DND-41 (cell line): ENCODE measurements at regions not wholly inside any gene's neighbourhood (a gene's known extent, or its start where the extent isn't known, plus 50 kb on each side); places are given as distances from the start of the nearest gene placed in this dataset.

ENCODE experiments used
- ATAC-seq: fragments of 200-7000 bp; cut with Tn5 transposase; 3 replicates; pipeline ENCODE4 v1.9.1; 2021; ENCODE audit warnings: low read depth; ENCODE audit not compliant: insufficient read depth
- DNase-seq: peaks from one replicate; pipeline ENCODE4 v3.0.0-alpha.2; 2020
- H2AFZ ChIP-seq: 2 replicates; pipeline ENCODE4 v1.6.0; 2012; ENCODE audit warnings: low read depth, low read length
- H3K27ac ChIP-seq: 2 replicates; pipeline ENCODE4 v1.5.1; 2012; ENCODE audit warnings: low read length, inconsistent platforms
- H3K27me3 ChIP-seq: fragments of 200-600 bp; sonication (generic); 2 replicates; pipeline ENCODE4 v1.6.0; 2012; ENCODE audit warnings: low read length, mild to moderate bottlenecking, inconsistent platforms; ENCODE audit not compliant: insufficient read depth, poor library complexity
- H3K36me3 ChIP-seq: 2 replicates; pipeline ENCODE4 v1.5.1; 2012; ENCODE audit warnings: low read length, inconsistent platforms; ENCODE audit not compliant: insufficient read depth
- H3K4me1 ChIP-seq: 2 replicates; pipeline ENCODE4 v1.5.1; 2012; ENCODE audit warnings: mild to moderate bottlenecking, low read length; ENCODE audit not compliant: insufficient read depth
- H3K4me2 ChIP-seq: 2 replicates; pipeline ENCODE4 v1.6.0; 2012; ENCODE audit warnings: mild to moderate bottlenecking, moderate library complexity, low read length, inconsistent platforms; ENCODE audit not compliant: insufficient read depth
- H3K4me3 ChIP-seq, 2 experiments: fragments of 200-600 bp in 1 of 2; shearing (Covaris generic) in 1 of 2; 2 replicates each; pipeline ENCODE4 v1.5.1; 2012 to 2016; ENCODE audit warnings: inconsistent platforms in 2 of 2, low read length in 2 of 2, mild to moderate bottlenecking in 2 of 2, low read depth in 1 of 2, moderate library complexity in 1 of 2
- H3K79me2 ChIP-seq: 2 replicates; pipeline ENCODE4 v1.6.0; 2012; ENCODE audit warnings: low read length, inconsistent platforms; ENCODE audit not compliant: insufficient read depth
- H3K9ac ChIP-seq: 2 replicates; pipeline ENCODE4 v1.6.0; 2012; ENCODE audit warnings: low read depth, mild to moderate bottlenecking, inconsistent platforms, low read length, moderate library complexity
- H3K9me3 ChIP-seq: 2 replicates; pipeline ENCODE4 v1.5.1; 2012; ENCODE audit warnings: low read length, moderate library complexity, mild to moderate bottlenecking, inconsistent platforms; ENCODE audit not compliant: insufficient read depth, severe bottlenecking
- H4K20me1 ChIP-seq: 2 replicates; pipeline ENCODE4 v1.6.0; 2012; ENCODE audit warnings: low read length; ENCODE audit not compliant: insufficient read depth
- CTCF ChIP-seq: IDR thresholded peaks from 2 replicates; pipeline ENCODE4 v1.5.1; 2012; ENCODE audit warnings: borderline replicate concordance, low read length, moderate library complexity, mild to moderate bottlenecking; ENCODE audit not compliant: poor library complexity, severe bottlenecking; ENCODE audit errors: extremely low read depth
- EZH2 ChIP-seq: IDR thresholded peaks from 3 replicates; pipeline ENCODE4 v1.6.1; 2012; ENCODE audit warnings: borderline replicate concordance, low read depth, mild to moderate bottlenecking, moderate library complexity, low read length, inconsistent platforms; ENCODE audit not compliant: severe bottlenecking

GRCh38 chr9:26081847-26082246 is 403.6 kb upstream of the TUSC1 start:
- Histone ChIP-seq H3K4me2 (no peak overlapping the region), H3K9ac (no peak overlapping the region), H3K4me1 (no peaks in the 10 kb centered on the region), H3K79me2 (no peaks in the 10 kb centered on the region), H3K27me3 (no peaks in the 10 kb centered on the region), H3K36me3 (no peaks in the 10 kb centered on the region), H4K20me1 (no peaks in the 10 kb centered on the region), H2AFZ (no peak overlapping the region), H3K4me3 (no peak overlapping the region), H3K9me3 (no peaks in the 10 kb centered on the region), H3K27ac (no peak overlapping the region)
- DNase-seq (no peak), ATAC-seq (no peak)
- TF ChIP-seq EZH2, result no peak
- TF ChIP-seq CTCF, result no peak

GRCh38 chr9:26078706-26079105 is 400.5 kb upstream of the TUSC1 start:
- no peak overlapping the region for H2AFZ ChIP-seq
- H4K20me1 ChIP-seq, result no peaks in the 10 kb centered on the region
- DNase-seq, result no peak
- H3K27me3 ChIP-seq, result no peaks in the 10 kb centered on the region
- no peak overlapping the region for H3K4me2 ChIP-seq
- ATAC-seq, result no peak
- H3K4me3 ChIP-seq, result no peak overlapping the region
- no peak overlapping the region for H3K27ac ChIP-seq
- H3K9me3 ChIP-seq, result no peaks in the 10 kb centered on the region
- H3K4me1 ChIP-seq, result no peaks in the 10 kb centered on the region
- no peak overlapping the region for H3K9ac ChIP-seq
- H3K79me2 ChIP-seq, result no peaks in the 10 kb centered on the region
- no peak for TF ChIP-seq CTCF
- no peak for TF ChIP-seq EZH2
- H3K36me3 ChIP-seq, result no peaks in the 10 kb centered on the region

GRCh38 chr9:26077860-26078259 is 399.6 kb upstream of the TUSC1 start:
- ATAC-seq, result no peak
- Histone ChIP-seq H3K27ac (no peak overlapping the region), H2AFZ (no peak overlapping the region), H3K36me3 (no peaks in the 10 kb centered on the region), H3K79me2 (no peaks in the 10 kb centered on the region), H3K4me3 (no peak overlapping the region), H3K9ac (no peak overlapping the region), H3K9me3 (no peaks in the 10 kb centered on the region), H4K20me1 (no peaks in the 10 kb centered on the region), H3K4me1 (no peaks in the 10 kb centered on the region), H3K27me3 (no peaks in the 10 kb centered on the region), H3K4me2 (no peak overlapping the region)
- DNase-seq, result no peak
- TF ChIP-seq EZH2 (no peak), CTCF (no peak)

GRCh38 chr9:26067608-26068007 is 389.4 kb upstream of the TUSC1 start:
- TF ChIP-seq CTCF (no peak), EZH2 (no peak)
- Histone ChIP-seq H3K36me3 (no peaks in the 10 kb centered on the region), H4K20me1 (no peaks in the 10 kb centered on the region), H3K4me1 (no peaks in the 10 kb centered on the region), H3K9me3 (no peaks in the 10 kb centered on the region), H3K27ac (no peak overlapping the region), H3K79me2 (no peaks in the 10 kb centered on the region), H3K4me2 (no peak overlapping the region), H3K27me3 (no peaks in the 10 kb centered on the region), H2AFZ (no peak overlapping the region), H3K9ac (no peak overlapping the region), H3K4me3 (no peak overlapping the region)
- no peak for DNase-seq
- ATAC-seq, result no peak
